Heart right ventricle (tissue), 16 donors: ENCODE measurements at regions not wholly inside any gene's neighbourhood (a gene's known extent, or its start where the extent isn't known, plus 50 kb on each side); places are given as distances from the start of the nearest gene placed in this dataset.

Experiments used
- ATAC-seq, 8 donors: fragments of 200-7000 bp; cut with Tn5 transposase; one replicate each; pipeline ENCODE4 v1.9.1; 2020; ENCODE audit warnings: mild to moderate bottlenecking in 8 of 8, moderate library complexity in 8 of 8, moderate number of reproducible peaks in 1 of 8
- DNase-seq, 2 donors: peaks; one replicate each; pipeline ENCODE4 v3.0.0-alpha.2; 2020
- H3K27ac ChIP-seq, 10 donors: fragments of 200-600 bp; sonication (generic) in 2 of 10; one replicate each; pipeline versions ENCODE4 v1.5.0 to v1.8.0; 2020 to 2022; ENCODE audit warnings: mild to moderate bottlenecking in 3 of 10
- H3K27me3 ChIP-seq, 7 donors: fragments of 200-600 bp; one replicate each; pipeline ENCODE4 v1.8.0; 2021 to 2022; ENCODE audit warnings: mild to moderate bottlenecking in 2 of 7
- H3K36me3 ChIP-seq, 9 donors: fragments of 200-600 bp; sonication (generic) in 1 of 9; one replicate each; pipeline versions ENCODE4 v1.5.0 to v1.8.0; 2020 to 2022; ENCODE audit warnings: mild to moderate bottlenecking in 2 of 9
- H3K4me1 ChIP-seq, 9 donors: fragments of 200-600 bp; sonication (generic) in 1 of 9; one replicate each; pipeline versions ENCODE4 v1.5.0 to v1.8.0; 2020 to 2022; ENCODE audit warnings: mild to moderate bottlenecking in 4 of 9
- H3K4me3 ChIP-seq, 10 donors: fragments of 200-600 bp; sonication (generic) in 2 of 10; one replicate each; pipeline versions ENCODE4 v1.5.0 to v1.8.0; 2020 to 2022; ENCODE audit warnings: mild to moderate bottlenecking in 7 of 10, moderate library complexity in 2 of 10
- H3K9me3 ChIP-seq, 11 donors: fragments of 200-600 bp in 10 of 11; sonication (generic) in 2 of 11; one replicate each; pipeline versions ENCODE4 v1.5.0 to v1.8.0; 2013 to 2022; ENCODE audit warnings: mild to moderate bottlenecking in 2 of 11, control low read depth in 1 of 11, moderate library complexity in 1 of 11
- WGBS, 2 donors: extraction: QIAGEN DNeasy Blood & Tissue Kit; methylation state at CpG; one replicate each; pipeline ENCODE4 v1.1.7; 2013; ENCODE audit warnings: inconsistent platforms in 1 of 2; 5-methylcytosine and 5-hydroxymethylcytosine counted together
- intact Hi-C, 10 donors: fragments of 100-400 bp; cut with DNase I; formaldehyde crosslinking; loops; one replicate each; pipeline versions ENCODE4 v1.11.1 to v1.14.2; 2022
- TF ChIP-seq, protein P1 (sequence below), 9 donors: fragments of 200-600 bp; sonication (generic) in 2 of 9; IDR thresholded peaks; one replicate each; pipeline versions ENCODE4 v1.5.0 to v1.8.0; 2021 to 2022; ENCODE audit warnings: antibody characterized with exemption in 9 of 9, mild to moderate bottlenecking in 5 of 9, moderate library complexity in 1 of 9
- donor health status: Arrhythmogenic right ventricular cardiomyopathy.
- donor health status: ischemic (EF 13 %, LVEDD 7.1; RV severe dilation, severe dysfunction).
- donor health status: healthy with polysubstance abuse.
- donor health status: DM: no; HTN: yes; CAD: no.
- donor health status: DM: no; HTN: no; CAD: no.
- donor health status: ischemic (EF 25% LVEDD 6.9; RV normal size, moderate dysfunction).
- donor health status: ischemic (EF 25% LVEDD 5.7; RV mildly dilated, moderate dysfunction).
- donor health status: healthy.
- donor health status: DM: yes; HTN: yes; CAD: no.
- donor health status: Ischemic cardiomyopathy.
- donor health status: ischemic (EF 35%, LVEDD 5.7; RV mildly dilated, moderate dysfunction).
- donor health status: nonischemic (EF 11% LVEDD 7.7; RV severe dilation, severe dysfunction).
- donor health status: DM: yes; HTN: yes; CAD: no.
- donor health status: PGD.
- donor health status: ischemic (EF 29% LVEDD 5.4; RV normal size, mild dysfunction).
- donor health status: nonischemic (EF 23%, LVEDD 6.1; RV moderate dilation, normal function).

DNA sequence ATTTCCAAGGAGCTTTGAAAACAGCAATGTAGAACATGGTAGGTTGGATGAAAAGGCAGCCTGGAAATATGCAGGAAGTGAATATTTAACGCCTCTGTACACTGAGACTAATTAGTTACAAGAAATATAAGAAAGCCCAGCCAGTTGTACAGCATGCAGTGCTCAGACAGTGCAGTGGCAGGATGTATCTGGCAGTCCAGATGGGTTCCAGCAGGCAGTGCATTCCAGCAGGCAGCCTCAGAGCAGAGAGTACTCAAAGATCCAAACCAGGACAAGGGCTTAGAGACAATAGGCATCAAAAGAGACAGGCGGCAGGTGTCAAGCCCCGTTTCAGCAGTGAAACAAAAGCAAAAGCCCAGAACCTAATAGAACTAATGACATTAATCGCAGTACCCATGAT lies 2776.3 kb downstream of the PCDH9 start:
- intact Hi-C loops = no loop called here
- ATAC-seq = no peak
- H3K27me3 ChIP-seq = no peaks in the 10 kb centered on the region
- H3K9me3 ChIP-seq = no peaks in the 10 kb centered on the region
- H3K4me3 ChIP-seq = no peak overlapping the region
- TF ChIP-seq, protein P1, sequence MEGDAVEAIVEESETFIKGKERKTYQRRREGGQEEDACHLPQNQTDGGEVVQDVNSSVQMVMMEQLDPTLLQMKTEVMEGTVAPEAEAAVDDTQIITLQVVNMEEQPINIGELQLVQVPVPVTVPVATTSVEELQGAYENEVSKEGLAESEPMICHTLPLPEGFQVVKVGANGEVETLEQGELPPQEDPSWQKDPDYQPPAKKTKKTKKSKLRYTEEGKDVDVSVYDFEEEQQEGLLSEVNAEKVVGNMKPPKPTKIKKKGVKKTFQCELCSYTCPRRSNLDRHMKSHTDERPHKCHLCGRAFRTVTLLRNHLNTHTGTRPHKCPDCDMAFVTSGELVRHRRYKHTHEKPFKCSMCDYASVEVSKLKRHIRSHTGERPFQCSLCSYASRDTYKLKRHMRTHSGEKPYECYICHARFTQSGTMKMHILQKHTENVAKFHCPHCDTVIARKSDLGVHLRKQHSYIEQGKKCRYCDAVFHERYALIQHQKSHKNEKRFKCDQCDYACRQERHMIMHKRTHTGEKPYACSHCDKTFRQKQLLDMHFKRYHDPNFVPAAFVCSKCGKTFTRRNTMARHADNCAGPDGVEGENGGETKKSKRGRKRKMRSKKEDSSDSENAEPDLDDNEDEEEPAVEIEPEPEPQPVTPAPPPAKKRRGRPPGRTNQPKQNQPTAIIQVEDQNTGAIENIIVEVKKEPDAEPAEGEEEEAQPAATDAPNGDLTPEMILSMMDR (IDR thresholded peaks at IDR 0.05) = no peak
- WGBS, 2 donors = 45 to 52% methylated on average over 4 of the region's 4 CpGs
- H3K4me1 ChIP-seq = no peaks in the 10 kb centered on the region
- no peak overlapping the region for H3K27ac ChIP-seq
- no peak for DNase-seq
- no peaks in the 10 kb centered on the region for H3K36me3 ChIP-seq

GRCh38 chr13:64446372-64446771 lies 2783.8 kb downstream of the PCDH9 start:
- ATAC-seq = no peak
- Histone ChIP-seq H3K9me3 (peaks cover 0 to 11% (median 0%) of the 10 kb centered on the region in 11 donors), H3K27ac (no peak overlapping the region), H3K4me3 (no peak overlapping the region), H3K27me3 (no peaks in the 10 kb centered on the region), H3K4me1 (no peaks in the 10 kb centered on the region), H3K36me3 (no peaks in the 10 kb centered on the region)
- 42 to 48% methylated on average over 2 of the region's 2 CpGs for WGBS, 2 donors
- no peak for DNase-seq
- TF ChIP-seq, protein P1 (IDR thresholded peaks at IDR 0.05) = peak in 2 of 9 donors; percentile 10 to 34
- intact Hi-C loops = no loop called here

DNA sequence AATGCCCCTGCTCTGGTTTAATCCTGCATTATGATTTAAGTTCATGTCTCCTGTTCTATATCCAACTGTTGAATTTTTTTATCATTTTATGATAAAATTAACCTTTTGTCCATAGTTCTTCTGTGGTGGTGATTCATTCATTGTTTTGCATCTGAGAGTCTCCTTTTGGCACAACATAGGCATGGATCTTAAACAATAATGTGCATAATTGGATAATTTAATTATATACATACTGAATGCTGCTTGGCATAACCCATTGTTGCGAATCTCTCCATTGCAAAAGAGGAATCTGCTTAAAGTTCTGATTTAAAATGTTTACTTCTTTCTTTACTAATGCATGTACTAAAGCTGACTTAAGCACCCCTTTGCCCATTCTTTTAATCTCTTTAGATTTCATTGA lies 2788.4 kb downstream of the PCDH9 start:
- TF ChIP-seq, protein P1 (IDR thresholded peaks at IDR 0.05) = no peak
- H3K9me3 ChIP-seq = peaks cover 0 to 14% (median 0%) of the 10 kb centered on the region in 11 donors
- no peak overlapping the region for H3K4me3 ChIP-seq
- no peaks in the 10 kb centered on the region for H3K4me1 ChIP-seq
- intact Hi-C loops = no loop called here
- no peaks in the 10 kb centered on the region for H3K36me3 ChIP-seq
- H3K27ac ChIP-seq = no peak overlapping the region
- no peak for DNase-seq
- ATAC-seq = no peak
- no peaks in the 10 kb centered on the region for H3K27me3 ChIP-seq
- 90 to 94% methylated on average over 1 of the region's 1 CpG for WGBS, 2 donors

DNA sequence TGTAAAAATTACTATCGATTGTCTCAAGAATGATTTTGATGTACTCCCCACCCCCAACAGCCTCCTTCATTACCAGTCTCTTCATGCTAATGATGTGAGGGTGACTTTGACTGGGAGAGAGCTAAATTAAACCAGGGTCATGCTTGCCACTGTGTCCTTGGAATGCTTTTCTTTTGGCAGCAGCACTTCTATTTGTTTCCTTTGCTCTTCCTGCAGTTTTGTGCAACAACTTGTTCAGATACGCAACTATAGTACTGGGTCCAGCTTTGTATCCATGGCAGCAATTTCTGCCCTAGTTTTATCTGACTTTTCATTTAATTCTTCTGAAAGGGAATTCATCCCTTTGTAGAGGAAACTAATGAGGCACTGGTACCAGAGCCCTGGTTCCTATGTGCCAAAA lies 2792.1 kb downstream of the PCDH9 start:
- DNase-seq (no peak), ATAC-seq (no peak)
- no peaks in the 10 kb centered on the region for H3K4me1 ChIP-seq
- H3K36me3 ChIP-seq = no peaks in the 10 kb centered on the region
- H3K4me3 ChIP-seq = no peak overlapping the region
- no peaks in the 10 kb centered on the region for H3K27me3 ChIP-seq
- WGBS, 2 donors = 67 to 74% methylated on average over 2 of the region's 2 CpGs
- peaks cover 0 to 13% (median 0%) of the 10 kb centered on the region in 11 donors for H3K9me3 ChIP-seq
- no peak overlapping the region for H3K27ac ChIP-seq
- intact Hi-C loops = no loop called here
- TF ChIP-seq, protein P1 (IDR thresholded peaks at IDR 0.05) = no peak
